WTC11 (cell line): ENCODE measurements at regions not wholly inside any gene's neighbourhood (a gene's known extent, or its start where the extent isn't known, plus 50 kb on each side); places are given as distances from the start of the nearest gene placed in this dataset.

Experiments
- ATAC-seq: fragments of 200-7000 bp; cut with Tn5 transposase; 2 replicates; pipeline ENCODE4 v1.10.0; 2021; ENCODE audit warnings: mild to moderate bottlenecking, moderate library complexity
- CTCF ChIA-PET: fragments of 300-600 bp; sonication (Branson Sonifier 250); formaldehyde crosslinking; loops from one replicate; lab custom pipeline; 2021; ENCODE audit warnings: antibody characterized with exemption; lab: Charles Lee
- POLR2A ChIA-PET: fragments of 350-600 bp; sonication (Branson Sonifier 250); formaldehyde crosslinking; loops from one replicate; lab custom pipeline; 2021; ENCODE audit warnings: antibody characterized with exemption; lab: Charles Lee
- DNase-seq: peaks from one replicate; pipeline ENCODE4 v3.0.0; 2021; ENCODE audit warnings: low spot score
- H3K27ac Mint-ChIP-seq: 2 replicates; pipeline ENCODE4 v1.8.0; 2021; ENCODE audit warnings: mixed read lengths
- H3K27me3 Mint-ChIP-seq: 2 replicates; pipeline ENCODE4 v1.8.0; 2021; ENCODE audit warnings: low read depth, mild to moderate bottlenecking, moderate library complexity, mixed read lengths
- H3K36me3 Mint-ChIP-seq: 2 replicates; pipeline ENCODE4 v1.8.0; 2021; ENCODE audit warnings: mixed read lengths
- H3K4me1 Mint-ChIP-seq: 2 replicates; pipeline ENCODE4 v1.8.0; 2022; ENCODE audit warnings: mixed read lengths
- H3K4me3 Mint-ChIP-seq: 2 replicates; pipeline ENCODE4 v1.8.0; 2021; ENCODE audit warnings: mild to moderate bottlenecking, moderate library complexity, mixed read lengths
- H3K9me3 Mint-ChIP-seq: 2 replicates; pipeline ENCODE4 v1.8.0; 2021; ENCODE audit warnings: mixed read lengths
- CBFB ChIP-seq: sonication (generic); formaldehyde crosslinking; IDR thresholded peaks from 2 replicates; pipeline ENCODE4 v1.8.1; 2022; ENCODE audit warnings: mild to moderate bottlenecking, low read depth, missing genetic modification reagents
- E2F4 ChIP-seq: sonication (generic); formaldehyde crosslinking; IDR thresholded peaks from 2 replicates; pipeline ENCODE4 v1.8.1; 2022; ENCODE audit warnings: low read depth, mild to moderate bottlenecking, moderate library complexity, missing genetic modification reagents, borderline replicate concordance
- GTF2I ChIP-seq: fragments of 250-450 bp; sonication (Bioruptor Pico); conservative IDR thresholded peaks from 2 replicates; pipeline ENCODE4 v1.4.0; 2021; ENCODE audit warnings: mild to moderate bottlenecking
- HMGA2 ChIP-seq: fragments of 250-450 bp; sonication (Bioruptor Pico); IDR thresholded peaks from 2 replicates; pipeline ENCODE4 v1.4.0; 2021; ENCODE audit warnings: mild to moderate bottlenecking, moderate library complexity
- JAZF1 ChIP-seq: fragments of 250-450 bp; sonication (Bioruptor Pico); IDR thresholded peaks from 2 replicates; pipeline ENCODE4 v1.9.0; 2021; ENCODE audit warnings: moderate library complexity, mild to moderate bottlenecking, inconsistent platforms
- NFE2L1 ChIP-seq: sonication (generic); formaldehyde crosslinking; IDR thresholded peaks from 2 replicates; pipeline ENCODE4 v1.8.1; 2023; ENCODE audit warnings: missing genetic modification reagents
- NR3C1 ChIP-seq: sonication (generic); formaldehyde crosslinking; conservative IDR thresholded peaks from 2 replicates; pipeline ENCODE4 v1.8.1; 2023; ENCODE audit warnings: low read depth, mild to moderate bottlenecking, missing genetic modification reagents
- SMAD4 ChIP-seq: sonication (generic); formaldehyde crosslinking; IDR thresholded peaks from 2 replicates; pipeline ENCODE4 v1.8.0; 2022; ENCODE audit warnings: mild to moderate bottlenecking, missing genetic modification reagents
- SOX15 ChIP-seq: fragments of 250-450 bp; sonication (Bioruptor Pico); IDR thresholded peaks from 2 replicates; pipeline ENCODE4 v1.9.0; 2021; ENCODE audit warnings: mild to moderate bottlenecking
- TEAD4 ChIP-seq: sonication (generic); formaldehyde crosslinking; IDR thresholded peaks from 2 replicates; pipeline ENCODE4 v1.8.0; 2022; ENCODE audit warnings: mild to moderate bottlenecking, missing genetic modification reagents
- ZNF219 ChIP-seq: sonication (generic); formaldehyde crosslinking; IDR thresholded peaks from 2 replicates; pipeline ENCODE4 v1.8.0; 2023; ENCODE audit warnings: missing genetic modification reagents, mild to moderate bottlenecking, borderline replicate concordance
- ZNF232 ChIP-seq: sonication (generic); formaldehyde crosslinking; IDR thresholded peaks from 2 replicates; pipeline ENCODE4 v1.8.0; 2022; ENCODE audit warnings: mild to moderate bottlenecking, missing genetic modification reagents
- ZNF423 ChIP-seq: fragments of 250-450 bp; sonication (Bioruptor Pico); IDR thresholded peaks from 2 replicates; pipeline ENCODE4 v2.1.2; 2022; ENCODE audit warnings: mild to moderate bottlenecking, moderate library complexity
- ZNF512 ChIP-seq: sonication (generic); formaldehyde crosslinking; IDR thresholded peaks from 2 replicates; pipeline ENCODE4 v1.8.1; 2022; ENCODE audit warnings: missing genetic modification reagents, borderline replicate concordance
- ZNF532 ChIP-seq: fragments of 250-450 bp; sonication (Bioruptor Pico); IDR thresholded peaks from 2 replicates; pipeline ENCODE4 v1.9.0; 2021; ENCODE audit warnings: mild to moderate bottlenecking, borderline replicate concordance
- ZSCAN18 ChIP-seq: fragments of 250-450 bp; sonication (Bioruptor Pico); IDR thresholded peaks from 2 replicates; pipeline ENCODE4 v2.1.2; 2022; ENCODE audit warnings: mild to moderate bottlenecking, moderate library complexity
- TF ChIP-seq, protein P1 (sequence below): fragments of 250-450 bp; sonication (Bioruptor Pico); IDR thresholded peaks from 2 replicates; pipeline ENCODE4 v1.9.0; 2021; ENCODE audit warnings: mild to moderate bottlenecking
- TF ChIP-seq, protein P2 (sequence below): sonication (generic); formaldehyde crosslinking; IDR thresholded peaks from 2 replicates; pipeline ENCODE4 v1.8.0; 2022; ENCODE audit warnings: mild to moderate bottlenecking, missing genetic modification reagents
- TF ChIP-seq, protein P3 (sequence below): sonication (generic); formaldehyde crosslinking; IDR thresholded peaks from 2 replicates; pipeline ENCODE4 v1.8.0; 2022; ENCODE audit warnings: mild to moderate bottlenecking, missing genetic modification reagents

- no peak for DNase-seq
- Mint-ChIP-seq H3K27me3 (0 out of 2 replicates have a peak, but pooled peaks cover 2% of the 10 kb centered on the region), H3K27ac (no peak overlapping the region), H3K36me3 (no peaks in the 10 kb centered on the region), H3K4me3 (no peak overlapping the region), H3K4me1 (peaks cover 5% of the 10 kb centered on the region; the same call in 1 of the 2 replicates), H3K9me3 (peaks cover 5% of the 10 kb centered on the region)
- no peak for ATAC-seq
- ChIA-PET CTCF (no interaction called here), POLR2A (no interaction called here)
- no peak for TF ChIP-seq ZNF512 (CRISPR knock-in tag)
- no peak for TF ChIP-seq ZNF219 (CRISPR knock-in tag)
Observed at GRCh38 chr14:76566439-76566838, 190.5 kb downstream of the ESRRB start.

DNA sequence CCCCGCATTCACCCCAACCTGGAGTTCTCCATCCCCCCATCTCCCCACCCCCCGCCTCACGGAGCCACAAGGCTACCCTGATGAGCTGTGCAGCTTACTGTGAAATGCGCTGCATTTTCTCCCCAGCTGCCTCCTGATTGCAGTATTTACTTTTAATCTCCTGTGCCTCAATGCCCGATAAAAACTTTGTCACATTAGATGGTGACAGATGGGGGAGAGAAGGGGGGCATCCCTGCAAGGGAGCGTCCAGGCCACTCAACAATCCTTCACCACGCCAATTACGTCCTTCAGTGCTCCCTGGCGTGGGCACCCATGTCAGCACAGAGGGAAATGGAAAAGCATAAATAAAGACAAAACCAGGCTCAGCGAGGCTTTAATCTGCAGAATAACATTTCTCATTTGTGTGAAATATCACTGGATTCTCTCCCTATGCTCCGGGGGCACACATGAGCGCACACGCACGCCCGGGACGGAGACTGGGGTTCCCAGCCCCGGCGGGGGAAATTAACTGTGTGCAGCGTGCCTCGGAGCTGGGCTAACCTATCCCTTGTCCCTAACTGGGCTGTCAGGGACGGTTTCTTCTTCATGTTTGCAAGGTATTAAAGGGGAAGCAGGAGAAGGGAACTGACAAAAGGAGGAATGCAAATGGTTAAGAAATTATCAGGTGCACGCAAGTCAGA, 186.7 kb upstream of the VASH1 start:
- POLR2A ChIA-PET: no interaction called here
- H3K4me3 Mint-ChIP-seq: no peak overlapping the region
- no peak for ATAC-seq

GRCh38 chr14:76575108-76575507, 186.2 kb upstream of the VASH1 start:
- H3K36me3 Mint-ChIP-seq: no peaks in the 10 kb centered on the region
- H3K9me3 Mint-ChIP-seq: peaks cover 7% of the 10 kb centered on the region
- ChIA-PET CTCF (no interaction called here), POLR2A (no interaction called here)
- no peaks in the 10 kb centered on the region for H3K27me3 Mint-ChIP-seq
- no peaks in the 10 kb centered on the region for H3K4me1 Mint-ChIP-seq
- no peak for ATAC-seq
- no peak overlapping the region for H3K4me3 Mint-ChIP-seq
- no peak for DNase-seq
- H3K27ac Mint-ChIP-seq: no peak overlapping the region
- TF ChIP-seq GTF2I: no peak
- TF ChIP-seq ZNF532: no peak
- TF ChIP-seq, protein P1, sequence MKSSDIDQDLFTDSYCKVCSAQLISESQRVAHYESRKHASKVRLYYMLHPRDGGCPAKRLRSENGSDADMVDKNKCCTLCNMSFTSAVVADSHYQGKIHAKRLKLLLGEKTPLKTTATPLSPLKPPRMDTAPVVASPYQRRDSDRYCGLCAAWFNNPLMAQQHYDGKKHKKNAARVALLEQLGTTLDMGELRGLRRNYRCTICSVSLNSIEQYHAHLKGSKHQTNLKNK (CRISPR knock-in tag): no peak
- TF ChIP-seq ZSCAN18 (CRISPR knock-in tag): no peak
- TF ChIP-seq TEAD4 (CRISPR knock-in tag): no peak
- TF ChIP-seq ZNF232 (CRISPR knock-in tag): no peak
- TF ChIP-seq ZNF423 (CRISPR knock-in tag): no peak
- TF ChIP-seq, protein P2, sequence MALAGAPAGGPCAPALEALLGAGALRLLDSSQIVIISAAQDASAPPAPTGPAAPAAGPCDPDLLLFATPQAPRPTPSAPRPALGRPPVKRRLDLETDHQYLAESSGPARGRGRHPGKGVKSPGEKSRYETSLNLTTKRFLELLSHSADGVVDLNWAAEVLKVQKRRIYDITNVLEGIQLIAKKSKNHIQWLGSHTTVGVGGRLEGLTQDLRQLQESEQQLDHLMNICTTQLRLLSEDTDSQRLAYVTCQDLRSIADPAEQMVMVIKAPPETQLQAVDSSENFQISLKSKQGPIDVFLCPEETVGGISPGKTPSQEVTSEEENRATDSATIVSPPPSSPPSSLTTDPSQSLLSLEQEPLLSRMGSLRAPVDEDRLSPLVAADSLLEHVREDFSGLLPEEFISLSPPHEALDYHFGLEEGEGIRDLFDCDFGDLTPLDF (CRISPR knock-in tag): no peak

More for the DNA sequence above, 186.7 kb upstream of the VASH1 start:
- Mint-ChIP-seq H3K27me3 (no peaks in the 10 kb centered on the region), H3K4me1 (no peaks in the 10 kb centered on the region), H3K9me3 (peaks cover 7% of the 10 kb centered on the region), H3K27ac (no peak overlapping the region), H3K36me3 (no peaks in the 10 kb centered on the region)
- DNase-seq: no peak
- TF ChIP-seq SMAD4: no peak
- TF ChIP-seq E2F4 (CRISPR knock-in tag): no peak
- no peak for TF ChIP-seq HMGA2 (CRISPR knock-in tag)
- no peak for TF ChIP-seq NFE2L1
- TF ChIP-seq NR3C1 (CRISPR knock-in tag): no peak
- TF ChIP-seq JAZF1 (CRISPR knock-in tag): no peak
- TF ChIP-seq, protein P3, sequence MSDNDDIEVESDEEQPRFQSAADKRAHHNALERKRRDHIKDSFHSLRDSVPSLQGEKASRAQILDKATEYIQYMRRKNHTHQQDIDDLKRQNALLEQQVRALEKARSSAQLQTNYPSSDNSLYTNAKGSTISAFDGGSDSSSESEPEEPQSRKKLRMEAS: no peak
- no peak for TF ChIP-seq ZNF423 (CRISPR knock-in tag)
- no peak for TF ChIP-seq SOX15 (CRISPR knock-in tag)
- TF ChIP-seq CBFB: no peak
- CTCF ChIA-PET: interaction anchor here (0.6 kb wide), 2 partner anchors 102 to 828 kb away, joined by 3 read pairs; no protein-coding TSS in a partner anchor
